Loucy (cell line): ENCODE measurements at regions not wholly inside any gene's neighbourhood (a gene's known extent, or its start where the extent isn't known, plus 50 kb on each side); places are given as distances from the start of the nearest gene placed in this dataset.

Experiments
- CTCF ChIP-seq: fragments of 200-600 bp; sonication (generic); conservative IDR thresholded peaks from 2 replicates; pipeline ENCODE4 v1.5.1; 2014; ENCODE audit warnings: mild to moderate bottlenecking, antibody characterized with exemption, low read length
- EZH2phosphoT487 ChIP-seq: fragments of 200-600 bp; IDR thresholded peaks from 2 replicates; pipeline ENCODE4 v1.6.1; 2018; ENCODE audit warnings: antibody characterized with exemption, mild to moderate bottlenecking, moderate library complexity, borderline replicate concordance

- TF ChIP-seq CTCF (no peak), EZH2phosphoT487 (no peak)
These were observed 1178.5 kb upstream of the MIR17HG start for GRCh38 chr13:90168953-90169352.
